ENCODE measurements at regions not wholly inside any gene's neighbourhood (a gene's known extent, or its start where the extent isn't known, plus 50 kb on each side); places are given as distances from the start of the nearest gene placed in this dataset.

DNA sequence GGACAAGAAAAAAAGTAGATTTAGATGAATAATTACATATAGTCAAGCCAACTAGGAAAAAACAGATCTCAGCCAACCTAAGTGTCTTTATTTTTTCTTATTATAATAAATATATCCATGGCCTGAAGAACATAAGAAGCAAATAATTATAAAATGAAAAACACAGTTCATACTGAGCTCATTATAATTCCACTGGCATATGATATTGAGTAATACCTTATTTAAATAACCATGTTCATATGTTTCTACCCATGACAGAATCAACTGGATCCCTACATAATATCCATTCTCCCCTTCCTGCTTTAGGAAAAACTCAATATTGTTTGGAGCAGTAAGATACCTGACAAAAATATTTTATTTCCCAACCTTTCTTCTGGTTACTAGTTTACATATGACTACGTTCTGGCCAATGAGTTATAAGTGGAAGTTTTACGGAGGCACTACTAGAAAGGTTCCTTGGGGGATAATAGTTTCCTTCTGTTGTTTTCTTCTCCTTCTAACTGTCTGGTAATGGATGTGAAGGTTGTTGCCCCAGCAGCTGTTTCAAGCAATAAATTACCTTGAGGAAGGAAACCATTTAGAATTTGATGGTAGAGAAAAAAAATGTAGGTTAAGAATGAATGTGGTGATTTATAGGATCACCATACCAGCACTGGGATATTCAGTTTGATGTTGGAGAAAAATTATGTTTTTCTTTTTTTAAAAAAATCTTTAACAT is 184.1 kb upstream of the MBNL1 start:
- Histone ChIP-seq H3K79me2 (ENCODE audit: control insufficient read depth in 1 of 2, insufficient read depth in 2 of 2, low read length in 2 of 2) (no peaks in the 10 kb centered on the region), H3K23ac (ENCODE audit: insufficient read length) (no peak overlapping the region), H3K9ac (replicated peaks in 1 of 4; ENCODE audit: extremely low read depth in 1 of 4, low read depth in 3 of 4, low read length in 3 of 4) (no peak overlapping the region), H4K91ac (replicated peaks; ENCODE audit: insufficient read length, low read length) (no peak overlapping the region), H3K36me3 (ENCODE audit: control insufficient read depth in 2 of 4, insufficient read depth in 4 of 4, low read length in 3 of 4) (no peaks in the 10 kb centered on the region), H2AK5ac (ENCODE audit: low read depth, low read length) (no peak overlapping the region), H3K18ac (ENCODE audit: extremely low read depth, low read length) (no peak overlapping the region), H3K79me1 (ENCODE audit: low read depth, low read length) (no peaks in the 10 kb centered on the region), H2BK20ac (ENCODE audit: low read length) (no peak overlapping the region), H2BK15ac (ENCODE audit: low read length) (no peak overlapping the region), H4K20me1 (replicated peaks in 1 of 2; ENCODE audit: control insufficient read depth in 1 of 2, insufficient read depth in 2 of 2, low read length in 2 of 2) (no peaks in the 10 kb centered on the region), H3K14ac (ENCODE audit: insufficient read length) (no peak overlapping the region), H3K4me3 (ENCODE audit: extremely low read depth in 1 of 4, insufficient read depth in 2 of 4, low read depth in 3 of 4, low read length in 4 of 4) (no peak overlapping the region), H3K27ac (ENCODE audit: low read depth, low read length) (no peak overlapping the region), H3K56ac (replicated peaks; ENCODE audit: insufficient read length, low read depth, low read length) (no peak overlapping the region), H2BK5ac (ENCODE audit: low read depth, low read length) (no peak overlapping the region), H3K9me3 (ENCODE audit: insufficient read depth in 2 of 2, low read depth in 1 of 2, low read length in 1 of 2) (peaks cover 4% of the 10 kb centered on the region in 2 experiments; a peak in 1 of 4 replicates), H4K5ac (ENCODE audit: insufficient read length, low read depth, low read length) (no peak overlapping the region), H2BK120ac (replicated peaks; ENCODE audit: low read depth, low read length) (no peak overlapping the region), H3K4ac (replicated peaks; ENCODE audit: insufficient read length, low read depth, low read length) (no peak overlapping the region), H2BK12ac (ENCODE audit: low read depth, low read length) (no peak overlapping the region), H3K27me3 (replicated peaks in 1 of 4; ENCODE audit: control insufficient read depth in 3 of 4, extremely low read depth in 1 of 4, insufficient read depth in 3 of 4, low read length in 3 of 4) (no peaks in the 10 kb centered on the region), H4K8ac (ENCODE audit: extremely low read depth, insufficient read depth, low read length) (no peak overlapping the region), H2AFZ (ENCODE audit: low read length) (no peak overlapping the region), H3K23me2 (ENCODE audit: low read depth, low read length) (no peaks in the 10 kb centered on the region), H3K4me1 (replicated peaks in 1 of 4; ENCODE audit: control insufficient read depth in 3 of 4, insufficient read depth in 4 of 4, low read length in 3 of 4) (peaks cover 0 to 6% (median 2%) of the 10 kb centered on the region in 4 experiments; a peak in 3 of 7 replicates), H3K4me2 (ENCODE audit: insufficient read depth in 1 of 2, low read depth in 2 of 2, low read length in 2 of 2) (no peak overlapping the region)
- FAIRE-seq (no peak), DNase-seq (ENCODE audit: low read depth in 1 of 2, low spot score in 2 of 2) (no peak)
- 92% methylated on average over 2 of the region's 2 CpGs; no CpG with 5 or more reads in 1 of the 2 experiments for WGBS, 2 experiments (ENCODE audit: extremely low coverage in 1 of 2, insufficient coverage in 1 of 2, insufficient read length in 1 of 2, insufficient replicate concordance in 2 of 2, low coverage in 1 of 2, low lambda C conversion rate in 2 of 2, missing lambda C conversion rate in 1 of 2)
- ChIA-PET POLR2A (ENCODE audit: partially characterized antibody) (no interaction called here), CTCF (ENCODE audit: partially characterized antibody) (interaction anchor here (1.0 kb wide), 1 partner anchor 10 kb away, joined by 3 read pairs; no protein-coding TSS in a partner anchor)
- TF ChIP-seq ZNF274 (IDR thresholded peaks at IDR 0.05; ENCODE audit: borderline replicate concordance, extremely low read depth, low read length) (no peak), TAF7 (optimal IDR thresholded peaks at IDR 0.05; ENCODE audit: borderline replicate concordance, low read depth, low read length) (no peak), RFX5 (IDR thresholded peaks at IDR 0.05; ENCODE audit: borderline replicate concordance, low read depth, low read length) (no peak), YY1 (IDR thresholded peaks at IDR 0.05; ENCODE audit: low read depth, low read length) (no peak), SIN3A (conservative IDR thresholded peaks at IDR 0.05 in 1 of 2, IDR thresholded peaks at IDR 0.05 in 1 of 2; ENCODE audit: low read depth in 1 of 2, low read length in 2 of 2) (no peak), POLR2AphosphoS5 (IDR thresholded peaks at IDR 0.05; ENCODE audit: low read depth, low read length) (no peak), RNF2 (IDR thresholded peaks at IDR 0.05; ENCODE audit: borderline replicate concordance, low read depth, low read length, missing control alignments, poor library complexity, severe bottlenecking) (no peak), CHD1 (IDR thresholded peaks at IDR 0.05; ENCODE audit: low read depth, low read length) (no peak), TCF12 (IDR thresholded peaks at IDR 0.05; ENCODE audit: low read depth, low read length) (no peak), RBBP5 (IDR thresholded peaks at IDR 0.05; ENCODE audit: borderline replicate concordance, low read depth, low read length) (no peak)
